Keratinocyte (primary cell): ENCODE measurements at regions not wholly inside any gene's neighbourhood (a gene's known extent, or its start where the extent isn't known, plus 50 kb on each side); places are given as distances from the start of the nearest gene placed in this dataset.

Source experiments
- DNase-seq: peaks from one replicate; pipeline ENCODE4 v3.0.0-alpha.2; 2011; ENCODE audit warnings: low read depth, missing footprints, low spot score
- FAIRE-seq: peaks from 2 replicates; lab custom pipeline; 2011; peaks lifted over from hg19 to GRCh38; lab: Jason Lieb, UNC
- H2AFZ ChIP-seq: 2 replicates; pipeline ENCODE4 v1.6.0; 2012; ENCODE audit warnings: low read length, control low read depth, inconsistent platforms; ENCODE audit not compliant: control insufficient read depth
- H3K27ac ChIP-seq: 2 replicates; pipeline ENCODE4 v1.5.1; 2011; ENCODE audit warnings: low read length; ENCODE audit not compliant: control insufficient read depth, insufficient read depth
- H3K27me3 ChIP-seq: 3 replicates; pipeline ENCODE4 v1.6.0; 2011; ENCODE audit warnings: low read length; ENCODE audit not compliant: control insufficient read depth, insufficient read depth; ENCODE audit errors: extremely low read depth
- H3K36me3 ChIP-seq, 2 experiments: 2 replicates in 1 of 2; 3 replicates in 1 of 2; pipeline ENCODE4 v1.5.1; 2011; ENCODE audit warnings: low read length in 2 of 2, mild to moderate bottlenecking in 1 of 2; ENCODE audit not compliant: control insufficient read depth in 2 of 2, insufficient read depth in 2 of 2; ENCODE audit errors: extremely low read depth in 1 of 2
- H3K4me1 ChIP-seq: 3 replicates; pipeline ENCODE4 v1.5.1; 2011; ENCODE audit warnings: low read length; ENCODE audit not compliant: control insufficient read depth, insufficient read depth; ENCODE audit errors: extremely low read depth
- H3K4me2 ChIP-seq: 3 replicates; pipeline ENCODE4 v1.6.0; 2011; ENCODE audit warnings: low read depth, low read length; ENCODE audit not compliant: control insufficient read depth, insufficient read depth; ENCODE audit errors: extremely low read depth
- H3K4me3 ChIP-seq, 3 experiments: fragments of 200-600 bp in 1 of 3; sonication (generic) in 1 of 3; 2 replicates in 2 of 3; 3 replicates in 1 of 3; pipeline ENCODE4 v1.5.1; 2011 to 2016; ENCODE audit warnings: low read length in 3 of 3, mild to moderate bottlenecking in 3 of 3, control low read depth in 2 of 3, inconsistent platforms in 1 of 3, low read depth in 1 of 3, mixed read lengths in 1 of 3, mixed run types in 1 of 3, moderate library complexity in 1 of 3; ENCODE audit not compliant: control insufficient read depth in 2 of 3, insufficient read depth in 2 of 3; ENCODE audit errors: extremely low read depth in 1 of 3
- H3K79me2 ChIP-seq: 2 replicates; pipeline ENCODE4 v1.6.0; 2012; ENCODE audit warnings: low read length; ENCODE audit not compliant: control insufficient read depth, insufficient read depth
- H3K9ac ChIP-seq: 3 replicates; pipeline ENCODE4 v1.6.0; 2011; ENCODE audit warnings: low read length; ENCODE audit not compliant: control insufficient read depth, insufficient read depth; ENCODE audit errors: extremely low read depth
- H3K9me1 ChIP-seq: 3 replicates; pipeline ENCODE4 v1.6.0; 2011; ENCODE audit warnings: low read length; ENCODE audit not compliant: control insufficient read depth, insufficient read depth; ENCODE audit errors: extremely low read depth
- H3K9me3 ChIP-seq: 2 replicates; pipeline ENCODE4 v1.5.1; 2012; ENCODE audit warnings: low read depth, low read length; ENCODE audit not compliant: control insufficient read depth
- H4K20me1 ChIP-seq: 3 replicates; pipeline ENCODE4 v1.6.0; 2011; ENCODE audit warnings: low read length; ENCODE audit not compliant: control insufficient read depth, insufficient read depth; ENCODE audit errors: extremely low read depth
- CTCF ChIP-seq, 3 experiments: IDR thresholded peaks in 1 of 3; conservative IDR thresholded peaks in 1 of 3; optimal IDR thresholded peaks in 1 of 3; 2 replicates in 2 of 3; 3 replicates in 1 of 3; pipeline versions ENCODE3 to v1.5.1; 2011; ENCODE audit warnings: low read length in 3 of 3, mild to moderate bottlenecking in 3 of 3, moderate library complexity in 2 of 3, control low read depth in 1 of 3, inconsistent platforms in 1 of 3; ENCODE audit not compliant: insufficient read depth in 2 of 3; ENCODE audit errors: extremely low read depth in 1 of 3
- EZH2 ChIP-seq: IDR thresholded peaks from one replicate; pipeline ENCODE4 v1.6.1; 2012; ENCODE audit warnings: inconsistent platforms, mild to moderate bottlenecking, low read length, moderate library complexity
- dilution Hi-C: fragments of 300-500 bp; cut with MboI; formaldehyde crosslinking; loops from one replicate; pipeline ENCODE4 v1.7.0; 2020; ENCODE audit warnings: low sequenced_read_pairs; ENCODE audit not compliant: extremely low pct_ligation_motif_present

GRCh38 chr22:49158741-49159564 is 668.7 kb downstream of the BRD1 start:
- no peaks in the 10 kb centered on the region for H3K27me3 ChIP-seq
- H3K36me3 ChIP-seq, result no peaks in the 10 kb centered on the region
- DNase-seq, result no peak
- dilution Hi-C loops, result no loop called here
- TF ChIP-seq CTCF (optimal IDR thresholded peaks at IDR 0.05 in 1 of 3, IDR thresholded peaks at IDR 0.05 in 1 of 3, conservative IDR thresholded peaks at IDR 0.05 in 1 of 3; ENCODE audit: extremely low read depth in 1 of 3, insufficient read depth in 2 of 3, low read length in 3 of 3), result no peak
- no peak overlapping the region for H3K4me3 ChIP-seq
- no peak overlapping the region for H3K27ac ChIP-seq
- H4K20me1 ChIP-seq, result no peaks in the 10 kb centered on the region
- no peaks in the 10 kb centered on the region for H3K79me2 ChIP-seq
- no peak overlapping the region for H3K9ac ChIP-seq
- H3K4me2 ChIP-seq, result no peak overlapping the region
- no peak for FAIRE-seq
- peaks cover 16% of the 10 kb centered on the region for H3K9me3 ChIP-seq
- no peak overlapping the region for H2AFZ ChIP-seq
- H3K4me1 ChIP-seq, result no peaks in the 10 kb centered on the region
- no peaks in the 10 kb centered on the region for H3K9me1 ChIP-seq

- Histone ChIP-seq H2AFZ (no peak overlapping the region), H4K20me1 (no peaks in the 10 kb centered on the region), H3K4me3 (no peak overlapping the region), H3K79me2 (no peaks in the 10 kb centered on the region), H3K27me3 (no peaks in the 10 kb centered on the region), H3K9me1 (no peaks in the 10 kb centered on the region), H3K36me3 (no peaks in the 10 kb centered on the region), H3K9me3 (peaks cover 14% of the 10 kb centered on the region), H3K4me2 (no peak overlapping the region), H3K9ac (no peak overlapping the region), H3K4me1 (no peaks in the 10 kb centered on the region), H3K27ac (no peak overlapping the region)
- DNase-seq, result no peak
- TF ChIP-seq EZH2 (no peak), CTCF (optimal IDR thresholded peaks at IDR 0.05 in 1 of 3, IDR thresholded peaks at IDR 0.05 in 1 of 3, conservative IDR thresholded peaks at IDR 0.05 in 1 of 3; ENCODE audit: extremely low read depth in 1 of 3, insufficient read depth in 2 of 3, low read length in 3 of 3) (no peak)
- dilution Hi-C loops, result no loop called here
- no peak for FAIRE-seq
Observed at GRCh38 chr22:49157529-49158339, 669.9 kb downstream of the BRD1 start.
